ENCODE measurements at regions not wholly inside any gene's neighbourhood (a gene's known extent, or its start where the extent isn't known, plus 50 kb on each side); places are given as distances from the start of the nearest gene placed in this dataset.

DNA sequence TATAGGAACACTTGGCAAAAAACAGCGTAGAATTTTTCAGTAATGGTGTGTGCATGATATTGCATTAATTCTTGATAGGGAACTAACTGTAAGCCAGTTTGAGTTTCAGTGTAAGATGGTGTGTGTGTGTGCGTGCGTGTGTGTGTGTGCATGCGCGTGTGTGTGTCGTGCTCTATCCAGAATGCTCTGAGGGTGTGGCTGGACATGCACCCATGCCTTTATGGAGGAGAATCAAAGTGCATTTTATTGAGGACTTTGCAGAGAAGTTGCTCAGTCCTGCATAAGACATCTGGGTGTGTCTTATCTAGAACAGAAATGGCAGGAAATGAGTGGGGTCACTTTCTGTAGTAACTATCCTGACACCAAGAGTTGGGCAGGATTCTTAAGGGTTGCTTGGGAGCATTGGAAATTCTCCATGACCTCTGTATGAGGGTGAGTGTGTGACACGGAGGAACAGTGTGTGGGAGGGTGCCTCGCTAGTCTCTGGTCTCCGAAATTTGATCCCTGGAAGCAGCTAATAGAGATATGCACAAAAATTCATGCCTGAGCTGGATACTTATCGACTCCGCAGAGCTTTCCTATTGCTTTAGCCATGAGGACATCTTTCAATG, 252.2 kb downstream of the TSHZ3 start:
- H3K9ac ChIP-seq (ENCODE audit: insufficient read depth, low read length, poor library complexity, severe bottlenecking), result no peak overlapping the region
- no peak for DNase-seq
- Mint-ChIP-seq H3K27me3 (ENCODE audit: low read depth in 3 of 3) (no peaks in the 10 kb centered on the region), H3K27ac (no peak overlapping the region), H3K4me3 (no peak overlapping the region), H3K4me1 (peaks cover 18% of the 10 kb centered on the region), H3K36me3 (no peaks in the 10 kb centered on the region), H3K9me3 (no peaks in the 10 kb centered on the region)
- H3K36me3 ChIP-seq (replicated peaks in 1 of 2; ENCODE audit: control insufficient read depth in 1 of 2, insufficient read depth in 2 of 2, low read length in 2 of 2), result no peaks in the 10 kb centered on the region
- no peaks in the 10 kb centered on the region for H3K9me3 ChIP-seq (replicated peaks in 1 of 2; ENCODE audit: control insufficient read depth in 1 of 2, insufficient read depth in 1 of 2, low read length in 2 of 2)
- 90% methylated on average over 11 of the region's 11 CpGs for WGBS (ENCODE audit: insufficient coverage)
- H3K27me3 ChIP-seq (ENCODE audit: control insufficient read depth in 2 of 2, insufficient read depth in 2 of 2, low read length in 2 of 2), result no peaks in the 10 kb centered on the region
- no peak overlapping the region for H3K27ac ChIP-seq (ENCODE audit: low read depth in 1 of 2, low read length in 2 of 2)
- no peak overlapping the region for H2AFZ ChIP-seq (ENCODE audit: insufficient read depth, low read depth, low read length, poor library complexity, severe bottlenecking)
- no peak overlapping the region for H3K4me2 ChIP-seq (replicated peaks; ENCODE audit: extremely low read depth, low read length, poor library complexity, severe bottlenecking)
- TF ChIP-seq, protein P1, sequence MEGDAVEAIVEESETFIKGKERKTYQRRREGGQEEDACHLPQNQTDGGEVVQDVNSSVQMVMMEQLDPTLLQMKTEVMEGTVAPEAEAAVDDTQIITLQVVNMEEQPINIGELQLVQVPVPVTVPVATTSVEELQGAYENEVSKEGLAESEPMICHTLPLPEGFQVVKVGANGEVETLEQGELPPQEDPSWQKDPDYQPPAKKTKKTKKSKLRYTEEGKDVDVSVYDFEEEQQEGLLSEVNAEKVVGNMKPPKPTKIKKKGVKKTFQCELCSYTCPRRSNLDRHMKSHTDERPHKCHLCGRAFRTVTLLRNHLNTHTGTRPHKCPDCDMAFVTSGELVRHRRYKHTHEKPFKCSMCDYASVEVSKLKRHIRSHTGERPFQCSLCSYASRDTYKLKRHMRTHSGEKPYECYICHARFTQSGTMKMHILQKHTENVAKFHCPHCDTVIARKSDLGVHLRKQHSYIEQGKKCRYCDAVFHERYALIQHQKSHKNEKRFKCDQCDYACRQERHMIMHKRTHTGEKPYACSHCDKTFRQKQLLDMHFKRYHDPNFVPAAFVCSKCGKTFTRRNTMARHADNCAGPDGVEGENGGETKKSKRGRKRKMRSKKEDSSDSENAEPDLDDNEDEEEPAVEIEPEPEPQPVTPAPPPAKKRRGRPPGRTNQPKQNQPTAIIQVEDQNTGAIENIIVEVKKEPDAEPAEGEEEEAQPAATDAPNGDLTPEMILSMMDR (IDR thresholded peaks at IDR 0.05), result no peak
- H3K4me1 ChIP-seq (ENCODE audit: control insufficient read depth in 1 of 2, insufficient read depth in 2 of 2, low read length in 2 of 2), result peaks cover 6 to 16% of the 10 kb centered on the region in 2 donors
- no peaks in the 10 kb centered on the region for H4K20me1 ChIP-seq (ENCODE audit: insufficient read depth, low read length)
- intact Hi-C loops (cut with micrococcal nuclease), result no loop called here
- H3K79me2 ChIP-seq (ENCODE audit: insufficient read depth, low read length), result no peaks in the 10 kb centered on the region
- no peak overlapping the region for H3K4me3 ChIP-seq (replicated peaks in 1 of 3; ENCODE audit: low read depth in 2 of 3, low read length in 3 of 3)

DNA sequence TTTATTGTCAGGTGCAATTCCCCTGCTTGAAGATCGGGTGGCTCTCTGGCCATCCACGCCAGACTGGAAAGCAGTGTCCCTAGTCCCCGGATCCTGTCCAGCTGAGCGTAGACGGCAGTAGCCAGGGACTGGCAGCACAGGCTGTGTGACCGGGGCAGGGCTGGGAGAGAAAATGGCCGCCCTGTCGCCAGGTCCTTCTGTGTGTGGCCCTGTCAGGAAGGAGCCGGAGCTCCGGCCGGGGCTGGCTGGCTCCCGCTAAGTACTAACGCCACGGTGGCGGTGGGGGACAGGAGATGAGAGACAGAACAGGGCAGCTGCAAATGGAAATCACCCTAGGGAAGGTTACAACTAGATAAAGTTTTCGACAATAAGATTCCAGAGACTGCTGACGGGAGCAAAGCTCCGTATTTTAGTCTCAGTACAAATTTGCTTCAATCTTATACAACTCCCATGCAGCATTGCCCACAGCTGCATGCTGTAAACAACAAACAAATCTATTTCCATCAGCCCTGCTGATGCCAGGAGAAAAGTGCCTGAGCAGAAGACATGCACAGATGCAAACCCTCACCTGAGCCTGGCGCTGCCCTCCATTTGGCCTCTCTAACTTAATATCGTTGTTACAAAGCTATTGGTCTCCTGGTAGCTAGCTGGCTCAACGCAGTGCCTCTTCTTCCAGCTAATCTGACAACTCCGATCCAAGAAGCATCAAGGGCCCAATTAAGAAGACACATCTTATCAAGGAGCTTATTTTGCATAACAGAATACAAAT, 253.0 kb downstream of the TSHZ3 start:
- H3K36me3 Mint-ChIP-seq, result no peaks in the 10 kb centered on the region
- H3K4me3 Mint-ChIP-seq, result no peak overlapping the region
- Histone ChIP-seq H4K20me1 (ENCODE audit: insufficient read depth, low read length) (no peaks in the 10 kb centered on the region), H3K27me3 (ENCODE audit: control insufficient read depth in 2 of 2, insufficient read depth in 2 of 2, low read length in 2 of 2) (no peaks in the 10 kb centered on the region), H3K9me3 (replicated peaks in 1 of 2; ENCODE audit: control insufficient read depth in 1 of 2, insufficient read depth in 1 of 2, low read length in 2 of 2) (no peaks in the 10 kb centered on the region), H3K9ac (ENCODE audit: insufficient read depth, low read length, poor library complexity, severe bottlenecking) (no peak overlapping the region), H3K36me3 (replicated peaks in 1 of 2; ENCODE audit: control insufficient read depth in 1 of 2, insufficient read depth in 2 of 2, low read length in 2 of 2) (no peaks in the 10 kb centered on the region), H3K4me1 (ENCODE audit: control insufficient read depth in 1 of 2, insufficient read depth in 2 of 2, low read length in 2 of 2) (peaks cover 13 to 24% of the 10 kb centered on the region in 2 donors), H3K27ac (ENCODE audit: low read depth in 1 of 2, low read length in 2 of 2) (no peak overlapping the region), H2AFZ (ENCODE audit: insufficient read depth, low read depth, low read length, poor library complexity, severe bottlenecking) (no peak overlapping the region), H3K4me3 (replicated peaks in 1 of 3; ENCODE audit: low read depth in 2 of 3, low read length in 3 of 3) (no peak overlapping the region), H3K79me2 (ENCODE audit: insufficient read depth, low read length) (no peaks in the 10 kb centered on the region), H3K4me2 (replicated peaks; ENCODE audit: extremely low read depth, low read length, poor library complexity, severe bottlenecking) (no peak overlapping the region)
- TF ChIP-seq, protein P1 (IDR thresholded peaks at IDR 0.05), result no peak
- no peak overlapping the region for H3K27ac Mint-ChIP-seq
- intact Hi-C loops (cut with micrococcal nuclease), result no loop called here
- H3K9me3 Mint-ChIP-seq, result no peaks in the 10 kb centered on the region
- no peak for DNase-seq
- WGBS (ENCODE audit: insufficient coverage), result 95% methylated on average over 21 of the region's 22 CpGs
- peaks cover 0 to 2% (median 0%) of the 10 kb centered on the region in 3 donors for H3K27me3 Mint-ChIP-seq (ENCODE audit: low read depth in 3 of 3)
- peaks cover 23% of the 10 kb centered on the region for H3K4me1 Mint-ChIP-seq
